K562 (cell line): ENCODE measurements at regions not wholly inside any gene's neighbourhood (a gene's known extent, or its start where the extent isn't known, plus 50 kb on each side); places are given as distances from the start of the nearest gene placed in this dataset.

Source experiments
- ATAC-seq: fragments of 200-7000 bp; cut with Tn5 transposase; 3 replicates; pipeline ENCODE4 v1.9.1; 2020; ENCODE audit warnings: moderate library complexity
- BruUV-seq: library from RNA; stranded (reverse); fragments of 400-500 nt; replicated peaks from 2 replicates; lab custom pipeline; 2021; lab: Mats Ljungman, UMichigan
- CTCF ChIA-PET: fragments of 300-600 bp; formaldehyde crosslinking; extraction: SDS; loops from one replicate; lab custom pipeline; 2021; ENCODE audit warnings: low intra/inter-chr PET ratio; lab: Yijun Ruan, JAX
- POLR2A ChIA-PET: fragments of 300-600, 350-650 bp; sonication (Branson Sonifier 250); formaldehyde crosslinking; extraction: SDS; loops from one replicate; lab custom pipeline; 2021; ENCODE audit warnings: antibody characterized with exemption, inconsistent platforms; lab: Yijun Ruan, JAX
- DNase-seq, 4 experiments: peaks; one replicate each; pipeline versions ENCODE4 v3.0.0 to v3.0.0-alpha.2; 2011 to 2018; ENCODE audit warnings: low spot score in 3 of 4, mixed read lengths in 3 of 4; ENCODE audit errors: extremely low read depth in 1 of 4
- FAIRE-seq: peaks from 2 replicates; lab custom pipeline; 2011; peaks lifted over from hg19 to GRCh38; lab: Jason Lieb, UNC
- H2AFZ ChIP-seq: 2 replicates; pipeline ENCODE4 v1.6.0; 2011; ENCODE audit warnings: low read depth, low read length, control low read depth, inconsistent platforms
- H3K27ac ChIP-seq: fragments of 200-600 bp; 3 replicates; pipeline ENCODE4 v1.8.0; 2011; ENCODE audit warnings: low read depth, mild to moderate bottlenecking, control low read depth, inconsistent platforms, low read length, moderate library complexity, mixed read lengths; ENCODE audit errors: extremely low read depth
- H3K27me3 ChIP-seq, 2 experiments: fragments of 300-600 bp in 1 of 2; 2 replicates in 1 of 2; 3 replicates in 1 of 2; pipeline versions ENCODE4 v1.6.0 to v1.8.0; 2011; ENCODE audit warnings: inconsistent platforms in 2 of 2, low read length in 2 of 2, mild to moderate bottlenecking in 1 of 2, mixed read lengths in 1 of 2, moderate library complexity in 1 of 2; ENCODE audit not compliant: control insufficient read depth in 2 of 2, insufficient read depth in 2 of 2
- H3K36me3 ChIP-seq: fragments of 300-600 bp; 3 replicates; pipeline ENCODE4 v1.8.0; 2011; ENCODE audit warnings: mild to moderate bottlenecking, low read length, inconsistent platforms; ENCODE audit not compliant: control insufficient read depth, insufficient read depth
- H3K4me1 ChIP-seq, 2 experiments: fragments of 200-600 bp in 1 of 2; replicated peaks in 1 of 2; 2 replicates in 1 of 2; 3 replicates in 1 of 2; pipeline versions ENCODE4 v1.5.1 to v1.8.0; 2011; ENCODE audit warnings: inconsistent platforms in 2 of 2, low read length in 2 of 2, mild to moderate bottlenecking in 1 of 2, mixed read lengths in 1 of 2, moderate library complexity in 1 of 2; ENCODE audit not compliant: control insufficient read depth in 2 of 2, insufficient read depth in 2 of 2
- H3K4me2 ChIP-seq: 2 replicates; pipeline ENCODE4 v1.6.1; 2011; ENCODE audit warnings: low read length, control low read depth, inconsistent platforms, mixed read lengths; ENCODE audit not compliant: insufficient read depth
- H3K4me3 ChIP-seq: fragments of 200-600 bp; sonication (generic), shearing (Covaris generic); 2 replicates; pipeline ENCODE4 v1.5.1; 2016; ENCODE audit warnings: control low read depth, inconsistent platforms
- H3K79me2 ChIP-seq: fragments of 200-600 bp; 3 replicates; pipeline ENCODE4 v1.8.0; 2011; ENCODE audit warnings: low read length, inconsistent platforms; ENCODE audit not compliant: control insufficient read depth, insufficient read depth
- H3K9ac ChIP-seq, 2 experiments: 2 replicates each; pipeline versions ENCODE4 v1.6.0 to v1.6.1; 2011; ENCODE audit warnings: low read depth in 2 of 2, low read length in 2 of 2, control low read depth in 1 of 2, inconsistent platforms in 1 of 2, mild to moderate bottlenecking in 1 of 2, mixed read lengths in 1 of 2; ENCODE audit not compliant: insufficient read depth in 1 of 2
- H3K9me1 ChIP-seq: one replicate; pipeline ENCODE4 v1.6.0; 2011; ENCODE audit warnings: inconsistent platforms, mild to moderate bottlenecking, low read length, moderate library complexity; ENCODE audit not compliant: control insufficient read depth, insufficient read depth
- H3K9me3 ChIP-seq: replicated peaks from 2 replicates; pipeline ENCODE4 v1.5.1; 2011; ENCODE audit warnings: low read depth, low read length, inconsistent platforms; ENCODE audit not compliant: control insufficient read depth, insufficient read depth
- H4K20me1 ChIP-seq: replicated peaks from 2 replicates; pipeline ENCODE4 v1.6.1; 2011; ENCODE audit warnings: low read length, inconsistent platforms, mixed read lengths; ENCODE audit not compliant: control insufficient read depth, insufficient read depth
- CTBP1 ChIP-seq: fragments of 450-650 bp; IDR thresholded peaks from 2 replicates; pipeline ENCODE4 v1.6.1; 2016; ENCODE audit warnings: borderline replicate concordance
- MBD2 ChIP-seq: sonication (generic); IDR thresholded peaks from 2 replicates; pipeline ENCODE4 v1.6.1; 2016; ENCODE audit warnings: low read depth, borderline replicate concordance
- STAG1 ChIP-seq: sonication (generic); formaldehyde crosslinking; IDR thresholded peaks from 2 replicates; pipeline ENCODE4 v1.5.0; 2020; ENCODE audit warnings: missing genetic modification reagents, borderline replicate concordance
- ZBTB12 ChIP-seq: fragments of 250-450 bp; sonication (Bioruptor Pico); IDR thresholded peaks from 2 replicates; pipeline ENCODE4 v1.4.0; 2020
- whole genome bisulfite sequencing: fragments of 100-300 bp; shearing (Covaris generic); methylation state at CpG from one replicate; pipeline ENCODE4 v1.1.6; 2016; ENCODE audit warnings: low coverage, mixed read lengths; ENCODE audit not compliant: insufficient coverage; ENCODE audit errors: missing lambda C conversion rate; 5-methylcytosine and 5-hydroxymethylcytosine counted together
- in situ Hi-C: fragments of 300-500 bp; cut with MboI; formaldehyde crosslinking; loops from 4 replicates; pipeline ENCODE4 v1.15.0; 2018; ENCODE audit warnings: inconsistent platforms, mixed read lengths
- intact Hi-C: fragments of 100-400 bp; cut with micrococcal nuclease; formaldehyde crosslinking; loops from 2 replicates; pipeline ENCODE4 v1.14.2; 2022
- TF ChIP-seq, protein P1 (sequence below): fragments of 200-800 bp; sonication (Bioruptor generic); IDR thresholded peaks from 2 replicates; pipeline ENCODE4 v1.6.1; 2016; ENCODE audit warnings: missing genetic modification characterization, missing compliant biosample characterization

GRCh38 chr20:11654766-11655165 is 262.9 kb upstream of the BTBD3 start:
- Histone ChIP-seq H3K36me3 (no peaks in the 10 kb centered on the region), H4K20me1 (no peaks in the 10 kb centered on the region), H3K4me3 (no peak overlapping the region), H3K79me2 (no peaks in the 10 kb centered on the region), H2AFZ (no peak overlapping the region), H3K27me3 (no peaks in the 10 kb centered on the region), H3K4me2 (no peak overlapping the region), H3K4me1 (no peaks in the 10 kb centered on the region), H3K9me3 (no peaks in the 10 kb centered on the region), H3K9me1 (no peaks in the 10 kb centered on the region), H3K27ac (no peak overlapping the region), H3K9ac (no peak overlapping the region)
- ChIA-PET CTCF (no interaction called here), POLR2A (no interaction called here)
- DNase-seq (no peak), FAIRE-seq (no peak), ATAC-seq (no peak)
- intact Hi-C loops = no loop called here
- no TSS peak for BruUV-seq
- TF ChIP-seq, protein P1, sequence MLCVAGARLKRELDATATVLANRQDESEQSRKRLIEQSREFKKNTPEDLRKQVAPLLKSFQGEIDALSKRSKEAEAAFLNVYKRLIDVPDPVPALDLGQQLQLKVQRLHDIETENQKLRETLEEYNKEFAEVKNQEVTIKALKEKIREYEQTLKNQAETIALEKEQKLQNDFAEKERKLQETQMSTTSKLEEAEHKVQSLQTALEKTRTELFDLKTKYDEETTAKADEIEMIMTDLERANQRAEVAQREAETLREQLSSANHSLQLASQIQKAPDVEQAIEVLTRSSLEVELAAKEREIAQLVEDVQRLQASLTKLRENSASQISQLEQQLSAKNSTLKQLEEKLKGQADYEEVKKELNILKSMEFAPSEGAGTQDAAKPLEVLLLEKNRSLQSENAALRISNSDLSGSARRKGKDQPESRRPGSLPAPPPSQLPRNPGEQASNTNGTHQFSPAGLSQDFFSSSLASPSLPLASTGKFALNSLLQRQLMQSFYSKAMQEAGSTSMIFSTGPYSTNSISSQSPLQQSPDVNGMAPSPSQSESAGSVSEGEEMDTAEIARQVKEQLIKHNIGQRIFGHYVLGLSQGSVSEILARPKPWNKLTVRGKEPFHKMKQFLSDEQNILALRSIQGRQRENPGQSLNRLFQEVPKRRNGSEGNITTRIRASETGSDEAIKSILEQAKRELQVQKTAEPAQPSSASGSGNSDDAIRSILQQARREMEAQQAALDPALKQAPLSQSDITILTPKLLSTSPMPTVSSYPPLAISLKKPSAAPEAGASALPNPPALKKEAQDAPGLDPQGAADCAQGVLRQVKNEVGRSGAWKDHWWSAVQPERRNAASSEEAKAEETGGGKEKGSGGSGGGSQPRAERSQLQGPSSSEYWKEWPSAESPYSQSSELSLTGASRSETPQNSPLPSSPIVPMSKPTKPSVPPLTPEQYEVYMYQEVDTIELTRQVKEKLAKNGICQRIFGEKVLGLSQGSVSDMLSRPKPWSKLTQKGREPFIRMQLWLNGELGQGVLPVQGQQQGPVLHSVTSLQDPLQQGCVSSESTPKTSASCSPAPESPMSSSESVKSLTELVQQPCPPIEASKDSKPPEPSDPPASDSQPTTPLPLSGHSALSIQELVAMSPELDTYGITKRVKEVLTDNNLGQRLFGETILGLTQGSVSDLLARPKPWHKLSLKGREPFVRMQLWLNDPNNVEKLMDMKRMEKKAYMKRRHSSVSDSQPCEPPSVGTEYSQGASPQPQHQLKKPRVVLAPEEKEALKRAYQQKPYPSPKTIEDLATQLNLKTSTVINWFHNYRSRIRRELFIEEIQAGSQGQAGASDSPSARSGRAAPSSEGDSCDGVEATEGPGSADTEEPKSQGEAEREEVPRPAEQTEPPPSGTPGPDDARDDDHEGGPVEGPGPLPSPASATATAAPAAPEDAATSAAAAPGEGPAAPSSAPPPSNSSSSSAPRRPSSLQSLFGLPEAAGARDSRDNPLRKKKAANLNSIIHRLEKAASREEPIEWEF = no peak
- TF ChIP-seq ZBTB12 (CRISPR knock-in tag) = no peak
- TF ChIP-seq STAG1 (CRISPR knock-in tag) = no peak
- TF ChIP-seq CTBP1 = no peak
- TF ChIP-seq MBD2 = no peak
- in situ Hi-C loops = no loop called here
- 0% methylated on average over 1 of the region's 1 CpG for WGBS
